Stimulated activated CD8-positive, alpha-beta memory T cell treated with anti-CD3 and anti-CD28 coated beads, Interleukin-15, amount 100 ng/mL, for 1 hour (primary cell): ENCODE measurements at regions not wholly inside any gene's neighbourhood (a gene's known extent, or its start where the extent isn't known, plus 50 kb on each side); places are given as distances from the start of the nearest gene placed in this dataset.

Experiments used
- DNase-seq: peaks from one replicate; pipeline ENCODE4 v3.0.0-alpha.2; 2020; ENCODE audit warnings: low read depth

DNA sequence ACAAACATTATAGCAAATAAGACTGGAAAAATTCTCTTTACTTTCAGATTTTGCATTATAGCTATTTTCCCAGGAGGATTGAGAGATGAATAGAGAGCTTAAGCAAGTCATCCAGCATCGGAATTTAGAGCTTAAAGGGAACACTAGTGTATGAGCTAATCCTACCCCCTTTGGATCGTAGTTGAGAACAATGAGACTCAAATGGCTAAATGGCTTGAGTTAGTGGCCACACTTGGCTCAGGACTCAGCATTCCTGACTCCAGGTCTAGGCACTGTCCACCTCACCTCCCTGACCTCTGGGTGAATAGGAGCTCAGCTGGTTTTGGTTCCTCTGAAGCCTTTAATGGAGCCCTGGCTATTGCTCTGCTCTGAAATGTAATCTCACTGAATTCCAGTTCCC is 97.5 kb upstream of the CXCR4 start:
- DNase-seq: no peak

DNA sequence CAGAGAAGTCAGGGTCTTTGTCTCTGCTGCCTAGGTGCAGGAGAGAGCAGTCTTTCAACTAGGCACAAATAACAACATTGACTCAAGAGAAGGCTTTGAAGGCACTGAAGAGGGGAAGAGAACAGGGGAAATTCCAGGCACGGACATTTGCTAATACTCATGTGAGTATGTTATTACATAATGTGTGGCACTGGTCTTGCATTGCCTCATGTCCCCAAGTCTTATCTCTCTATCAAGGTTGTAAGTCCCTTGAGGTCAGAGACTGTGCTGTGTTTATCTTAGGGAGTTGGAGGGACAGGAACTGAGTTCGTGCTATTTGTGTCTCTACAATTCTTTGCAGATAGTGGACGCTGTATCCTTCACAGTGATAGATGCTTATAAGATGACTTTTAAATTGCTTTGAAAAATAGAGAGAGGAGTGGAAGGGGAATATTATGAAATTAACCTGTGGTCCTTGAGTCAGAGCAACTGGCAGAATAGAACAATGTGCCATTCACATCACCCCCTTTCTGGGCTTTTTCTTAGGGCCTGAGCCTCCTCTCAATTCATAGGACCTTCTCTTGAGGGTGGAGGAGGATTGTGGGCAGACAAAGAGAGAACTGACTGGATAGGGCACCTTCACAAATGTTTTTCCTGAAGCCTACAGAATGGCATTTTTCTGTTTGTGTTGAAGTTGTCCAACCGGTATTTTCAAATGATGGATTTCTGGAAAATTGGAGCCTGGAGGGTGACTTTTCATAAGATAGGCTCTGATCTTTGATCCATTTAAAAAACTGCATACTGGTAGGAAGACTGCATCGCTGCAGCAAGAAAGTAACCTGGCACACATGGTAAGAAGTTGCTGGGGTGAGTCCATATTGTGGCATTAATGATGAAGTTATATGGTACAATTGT is 96.6 kb upstream of the CXCR4 start:
- DNase-seq: no peak

DNA sequence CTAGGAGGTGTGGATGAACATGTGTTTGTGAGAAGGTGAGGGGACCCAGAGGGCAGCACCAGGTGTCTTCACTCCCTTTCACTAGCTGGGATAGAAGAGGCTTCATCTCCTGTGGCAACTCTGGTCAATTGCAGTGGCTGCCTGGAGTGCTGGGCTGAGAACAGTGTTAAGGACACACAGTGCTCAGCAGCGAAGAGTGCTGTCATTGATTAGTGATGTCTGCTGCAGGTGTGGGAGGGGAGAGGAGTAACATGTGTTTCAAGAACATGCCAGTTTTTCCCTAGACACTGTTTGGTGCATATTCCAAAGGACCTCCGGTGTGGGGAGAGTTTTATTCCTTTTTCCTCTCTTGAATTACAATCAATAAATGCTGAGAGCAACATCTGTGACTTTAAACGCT is 95.9 kb upstream of the CXCR4 start:
- DNase-seq: no peak

DNA sequence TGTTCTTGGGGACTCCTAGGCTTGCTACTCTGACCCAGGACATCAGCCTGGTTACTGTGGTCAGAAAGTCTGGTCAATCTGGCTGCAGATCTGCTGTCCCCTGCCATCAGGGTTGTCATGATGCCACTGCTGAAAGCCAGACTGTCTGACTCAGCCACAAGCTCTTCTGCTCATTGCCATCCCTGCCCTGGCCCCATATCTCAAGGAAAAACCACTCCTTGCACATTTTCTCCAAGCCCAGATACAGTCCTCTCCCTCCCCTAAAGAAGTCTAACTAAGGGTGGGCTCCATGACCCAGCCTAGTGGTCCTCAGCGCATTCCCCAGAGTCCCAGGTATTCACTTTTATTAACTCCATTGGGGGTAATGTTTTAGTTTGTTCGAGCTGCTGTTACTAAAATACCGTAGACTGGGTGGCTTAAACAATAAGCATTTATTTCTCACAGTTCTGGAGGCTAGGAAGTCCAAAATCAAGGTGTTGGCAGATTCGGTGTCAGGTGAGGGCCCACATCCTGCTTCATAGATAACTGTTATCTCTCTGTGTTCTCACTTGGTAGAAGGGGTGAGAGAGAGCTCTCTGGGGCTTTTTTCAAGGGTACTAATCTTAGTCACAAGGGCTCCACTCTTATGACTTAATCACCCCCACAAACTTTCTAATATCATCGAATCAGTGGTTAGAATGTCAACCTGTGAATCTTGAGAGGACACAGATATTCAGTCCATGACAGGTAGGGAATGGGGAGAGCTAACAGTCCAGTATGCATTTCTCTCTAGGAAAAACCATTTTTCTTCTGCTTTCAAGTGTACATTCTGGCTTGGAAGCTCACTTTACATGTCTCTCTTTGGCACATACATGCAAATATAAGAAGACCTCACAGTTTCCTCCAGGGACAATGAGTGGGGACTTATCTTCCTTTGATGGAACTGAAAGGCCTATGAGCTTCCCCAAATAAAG is 94.8 kb upstream of the CXCR4 start:
- peak; percentile 8 for DNase-seq

DNA sequence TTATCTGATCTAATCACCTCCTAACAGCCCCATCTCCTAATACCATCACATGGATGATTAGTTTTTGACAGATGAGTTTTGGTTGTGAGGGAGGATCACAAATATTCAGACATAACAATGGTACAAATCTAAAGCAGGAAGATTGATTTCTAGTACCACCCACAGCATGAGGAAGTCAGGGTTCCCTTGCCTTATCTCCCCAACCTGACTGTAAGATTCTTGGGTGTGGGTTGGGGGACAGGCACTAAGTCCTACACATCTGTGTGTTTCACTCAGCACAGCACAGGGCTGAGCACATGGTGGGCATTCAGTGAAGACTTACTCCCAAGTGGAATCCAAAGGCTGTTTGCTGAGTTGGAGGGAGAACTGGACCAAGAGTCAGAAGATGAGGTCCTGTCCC is 93.8 kb upstream of the CXCR4 start:
- DNase-seq: no peak

DNA sequence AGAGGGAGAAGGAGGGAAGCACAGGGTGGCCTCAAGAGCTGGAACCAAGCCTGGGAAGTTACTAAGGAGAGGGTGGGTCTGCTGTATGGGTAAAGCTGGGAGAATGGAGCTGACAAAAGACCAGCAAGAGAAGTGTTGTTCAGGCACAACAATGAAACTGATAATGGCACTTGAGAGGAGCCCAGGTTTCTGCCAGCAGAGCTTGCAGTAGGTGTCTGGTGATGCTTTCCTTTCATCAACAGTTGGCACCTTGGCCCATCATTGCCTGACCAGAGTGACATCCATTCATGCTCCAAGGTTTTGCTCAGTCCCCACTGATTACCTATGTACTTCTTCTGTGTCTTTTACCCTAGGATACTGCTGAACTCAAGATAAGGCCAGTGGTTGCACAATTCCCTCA is 92.9 kb upstream of the CXCR4 start:
- no peak for DNase-seq

DNA sequence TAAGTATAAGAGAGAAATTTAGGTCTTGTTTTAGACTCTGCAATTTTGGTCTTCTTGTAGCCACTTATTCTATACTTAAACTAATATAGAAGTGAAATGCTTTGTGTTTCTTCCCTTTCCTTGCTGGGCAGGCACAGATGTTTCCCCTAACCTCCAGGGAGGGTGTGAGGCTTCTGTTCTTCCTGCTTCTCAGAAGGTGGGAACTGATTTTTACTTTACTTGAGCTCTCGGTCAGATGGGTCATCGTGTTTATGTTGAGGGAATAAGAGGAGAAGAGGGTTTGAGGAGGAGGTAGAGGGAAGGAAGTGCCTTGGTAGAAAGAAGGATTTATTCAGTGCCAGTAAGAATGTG is 92.5 kb upstream of the CXCR4 start:
- DNase-seq: no peak

DNA sequence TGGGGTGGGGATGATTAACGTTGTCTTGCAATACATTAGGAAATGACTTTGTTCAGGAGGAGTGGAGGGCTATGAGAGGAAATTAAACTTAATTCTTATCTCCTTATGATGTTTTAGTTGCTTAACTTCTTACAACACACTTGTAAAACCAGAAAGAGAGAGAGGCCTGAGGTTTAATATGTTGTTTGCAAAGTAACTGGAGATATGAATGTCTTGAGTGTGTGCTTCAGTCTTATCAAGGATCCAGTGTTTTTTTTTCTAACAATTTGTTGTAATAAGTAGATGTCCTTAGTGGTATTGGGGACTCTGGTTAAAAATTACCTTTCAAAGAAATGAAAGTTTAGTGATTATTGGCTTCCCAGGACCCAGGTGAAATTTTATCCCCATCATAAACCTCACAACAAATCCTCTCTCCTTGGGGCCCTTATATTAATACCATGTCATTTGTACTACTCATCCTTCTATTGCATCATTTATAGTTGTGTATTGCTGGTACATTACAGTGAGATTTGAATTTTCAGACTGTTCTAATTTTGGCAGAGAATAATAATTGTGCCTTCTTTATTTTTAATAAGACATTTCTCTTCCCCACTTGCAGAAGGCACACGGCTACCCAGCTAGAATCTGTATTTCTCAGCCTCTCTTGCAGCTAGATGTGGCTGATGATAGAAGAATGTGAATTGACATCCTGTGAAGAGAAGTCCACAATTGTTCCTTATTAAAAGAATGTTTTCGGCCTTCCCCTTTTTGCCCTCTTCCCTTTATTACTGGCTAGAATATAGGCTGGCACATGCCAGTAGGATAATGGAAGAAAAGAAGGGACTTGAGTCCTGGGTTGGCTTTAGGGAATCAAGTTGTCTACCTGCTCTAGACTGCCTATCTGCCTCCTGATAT is 91.9 kb upstream of the CXCR4 start:
- no peak for DNase-seq

DNA sequence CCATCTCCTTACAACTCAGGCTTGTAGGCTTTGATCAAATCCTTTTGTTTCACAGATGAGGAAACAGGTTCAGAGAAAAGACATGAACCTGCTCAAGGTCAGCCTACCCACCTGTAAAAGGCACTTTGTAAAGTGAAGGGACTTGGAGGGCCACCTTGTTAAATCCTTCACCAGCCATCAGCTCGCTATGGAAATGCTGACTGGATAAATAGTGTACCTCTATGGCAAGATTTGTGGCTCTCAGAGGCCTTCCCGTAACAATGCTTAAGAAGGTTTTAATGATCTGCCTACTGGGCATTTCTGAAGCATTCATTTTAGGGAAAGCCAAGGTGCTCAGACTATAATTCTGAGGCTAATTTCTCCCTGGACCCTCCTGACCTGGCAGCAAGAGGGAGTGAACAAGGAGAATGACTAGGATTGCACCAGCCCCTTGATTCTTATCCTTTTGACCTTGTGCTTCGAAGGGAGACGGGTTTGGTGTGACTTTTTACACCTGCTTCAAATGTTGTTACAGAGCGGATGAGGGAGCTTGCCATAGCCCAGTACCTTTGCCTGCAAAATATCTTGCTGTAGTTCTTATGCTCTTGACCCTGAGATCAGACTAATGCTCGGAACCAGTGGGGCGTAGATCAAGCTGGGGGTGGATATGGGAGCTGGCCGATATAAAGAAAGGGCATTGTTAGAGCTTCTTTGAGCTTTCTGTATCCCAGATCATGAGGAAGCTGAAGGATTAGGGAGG is 90.9 kb upstream of the CXCR4 start:
- no peak for DNase-seq

DNA sequence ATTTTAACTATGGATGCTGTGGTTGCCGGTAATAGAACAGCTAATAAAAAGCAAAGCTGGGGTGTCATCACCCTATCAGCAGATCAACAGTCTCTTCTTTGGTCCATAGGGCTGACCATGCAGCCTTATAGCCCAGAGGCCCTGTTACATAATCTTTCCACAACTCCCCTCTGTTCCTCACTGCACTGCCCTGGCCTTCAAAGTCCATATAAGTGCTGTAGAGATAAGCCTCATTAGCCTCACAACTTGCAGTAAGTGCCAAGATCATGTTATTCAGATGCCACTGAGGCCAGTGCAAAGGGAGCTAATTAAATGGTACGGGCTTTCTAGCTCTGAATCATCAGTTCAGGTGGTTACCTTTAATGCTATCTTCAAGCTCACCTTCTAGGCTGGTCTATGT is 89.7 kb upstream of the CXCR4 start:
- no peak for DNase-seq

DNA sequence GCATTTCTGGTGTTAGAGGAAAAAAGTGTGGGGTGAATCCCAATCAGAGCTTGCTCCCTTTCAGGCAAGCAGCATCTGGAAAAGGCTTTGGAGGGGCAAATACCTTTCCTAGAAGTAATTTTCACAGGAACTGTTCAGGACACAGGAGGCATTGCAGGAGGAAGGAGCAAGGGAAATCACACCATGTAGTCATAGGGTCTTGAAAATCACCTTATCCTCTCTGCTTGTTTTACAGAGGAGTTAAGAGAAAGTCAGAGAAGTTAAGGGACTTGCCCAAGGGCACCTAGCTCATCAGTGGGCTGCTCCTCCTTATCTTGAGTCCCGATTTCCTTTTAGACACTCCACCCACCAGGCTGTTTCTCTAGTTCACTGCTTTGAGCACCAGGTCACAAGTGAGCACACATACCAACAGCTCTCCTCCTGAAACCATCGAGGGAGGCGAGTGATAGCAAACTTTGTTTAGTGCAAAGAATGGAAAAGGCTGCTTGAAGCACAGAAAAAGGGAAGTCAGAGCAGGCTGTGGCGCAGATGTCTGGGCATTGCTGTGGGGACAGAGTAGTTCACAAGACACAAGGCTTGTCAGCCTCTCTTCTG is 89.2 kb upstream of the CXCR4 start:
- no peak for DNase-seq

DNA sequence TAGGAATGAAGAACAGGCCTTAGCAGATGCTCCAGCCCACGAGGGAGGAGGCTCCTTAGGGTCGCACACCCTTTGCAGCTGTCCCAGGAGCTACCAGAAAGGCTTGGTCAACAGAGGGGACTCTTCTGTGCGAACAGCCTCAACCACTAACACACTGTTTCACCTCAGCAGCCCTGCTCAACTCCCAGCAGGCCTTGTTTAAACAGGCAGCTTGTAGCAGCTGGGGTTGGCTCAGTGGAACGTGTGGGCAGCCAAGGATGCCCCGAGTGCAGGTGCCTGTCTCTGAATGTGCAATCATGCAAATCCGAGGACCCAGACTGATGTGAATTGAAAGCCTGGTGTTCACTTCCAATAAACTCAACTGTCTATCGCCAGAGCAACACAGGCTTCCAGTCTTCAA is 88.7 kb upstream of the CXCR4 start:
- DNase-seq: no peak

DNA sequence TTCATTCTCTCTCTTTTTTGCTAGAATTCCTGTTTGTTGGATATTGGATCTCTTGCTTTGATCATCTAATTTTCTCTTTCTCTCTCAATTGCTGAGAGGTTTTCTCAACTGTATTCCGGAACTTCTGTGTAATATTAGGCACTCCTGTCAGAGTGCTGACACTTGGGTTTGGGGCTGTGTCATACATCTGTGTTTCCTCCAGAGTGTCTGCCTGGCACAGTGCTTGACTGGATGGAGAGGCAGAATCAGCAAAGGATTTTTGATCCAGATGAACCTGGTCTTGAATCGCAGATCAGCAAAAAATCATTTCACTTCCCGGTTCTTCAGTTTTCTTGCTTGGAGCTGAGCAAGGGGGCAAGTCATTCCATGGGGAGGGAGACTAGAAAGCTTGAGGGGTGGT is 87.7 kb upstream of the CXCR4 start:
- DNase-seq: no peak

DNA sequence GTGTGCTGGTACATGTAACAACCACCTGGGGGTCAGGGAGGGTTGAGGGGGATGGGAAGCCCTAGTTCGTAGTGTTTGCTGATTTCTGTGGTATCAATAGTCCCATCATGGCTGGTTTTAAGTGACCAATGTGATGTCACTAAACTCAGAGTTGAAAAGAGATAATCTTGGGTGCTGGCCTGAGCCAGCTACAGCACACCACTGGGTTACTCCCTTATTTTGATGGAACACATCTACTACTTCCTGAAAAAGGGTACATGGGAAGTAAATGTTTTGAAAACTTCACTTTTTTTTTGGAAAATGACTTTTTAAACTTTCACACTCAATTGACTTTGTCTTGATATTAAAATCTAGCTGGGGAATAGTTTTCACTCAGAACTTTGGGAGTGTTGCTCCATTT is 87.0 kb upstream of the CXCR4 start:
- DNase-seq: no peak

DNA sequence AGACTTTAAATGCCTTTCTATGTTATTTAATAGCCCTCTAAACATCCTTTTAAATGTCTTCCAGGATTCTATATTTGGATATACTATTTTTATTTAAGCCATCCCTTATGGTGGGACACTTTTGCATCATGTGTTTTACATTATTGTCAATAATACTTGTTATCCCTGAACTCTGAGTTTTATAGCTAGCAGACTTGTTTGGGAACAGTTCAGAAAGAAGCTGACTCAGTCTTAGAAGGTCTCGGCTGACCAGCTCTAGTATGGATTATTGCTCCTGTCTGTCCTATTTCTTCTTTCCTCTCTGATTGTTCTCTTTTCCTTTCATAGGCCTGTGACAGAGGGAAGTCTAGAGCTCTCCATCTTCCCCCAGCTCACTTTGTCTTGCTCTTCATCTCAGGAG is 77.3 kb upstream of the CXCR4 start:
- DNase-seq: no peak

DNA sequence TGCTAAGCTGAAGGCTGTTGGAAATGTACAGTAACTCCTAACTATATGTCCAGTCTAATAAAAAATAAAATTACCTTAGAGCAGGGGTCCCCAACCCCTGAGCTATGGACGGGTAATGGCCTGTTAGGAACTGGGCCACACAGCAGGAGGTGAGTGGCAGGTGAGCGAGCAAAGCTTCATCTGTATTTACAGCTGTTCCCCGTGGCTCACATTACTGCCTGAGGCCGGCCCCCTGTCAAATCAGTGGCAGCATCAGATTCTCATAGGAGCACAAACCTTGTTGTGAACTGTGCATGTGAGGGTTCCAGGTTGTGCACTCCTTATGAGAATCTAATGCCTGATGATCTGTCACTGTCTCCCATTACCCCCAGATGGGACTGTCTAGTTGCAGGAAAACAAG is 73.1 kb upstream of the CXCR4 start:
- DNase-seq: no peak

DNA sequence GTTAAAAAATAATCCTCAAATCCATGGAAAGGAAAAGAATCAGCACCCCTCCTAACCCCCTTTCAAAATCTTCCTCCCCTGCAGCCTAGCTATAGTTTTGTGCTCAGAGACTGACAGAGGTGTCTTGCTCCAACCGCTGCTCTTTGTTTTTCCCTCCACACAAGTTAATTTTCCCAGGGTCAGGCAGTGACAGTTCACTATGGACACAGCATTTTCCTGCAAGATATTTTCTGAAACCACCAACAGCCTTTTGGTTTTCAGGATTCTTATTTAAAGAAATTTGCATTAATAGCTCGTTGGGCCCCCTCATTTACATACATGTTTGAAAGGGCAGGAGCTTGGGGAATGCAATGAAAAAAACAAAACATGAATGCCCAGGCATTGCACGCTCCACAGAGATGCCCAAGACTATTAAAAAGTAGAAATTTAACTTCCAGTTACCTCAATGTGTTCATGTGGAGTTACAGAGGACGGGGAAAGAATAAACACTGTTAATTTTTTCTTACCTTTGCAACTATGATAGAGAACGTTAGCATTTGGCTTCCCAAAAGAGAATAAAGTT is 71.4 kb upstream of the CXCR4 start:
- DNase-seq: no peak

DNA sequence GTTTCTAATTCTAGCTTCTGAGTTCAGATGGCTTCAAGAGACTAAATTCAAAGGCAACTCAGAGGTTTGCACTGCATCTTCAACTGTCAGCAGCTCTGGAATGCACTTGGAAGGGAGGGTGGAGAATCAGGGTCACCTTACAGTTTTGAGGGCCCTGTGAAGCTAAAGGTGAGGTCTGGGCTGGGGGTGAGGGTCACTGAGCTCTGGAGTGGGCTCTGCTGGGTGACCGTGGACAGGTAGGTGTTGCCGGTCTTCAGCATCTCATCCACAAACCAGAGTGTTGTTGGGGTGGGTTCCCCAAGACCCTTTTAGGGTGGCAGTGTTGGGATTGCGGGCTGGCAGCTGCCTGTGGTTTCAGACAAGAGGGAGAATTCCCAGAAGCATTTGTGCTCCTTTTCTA is 70.1 kb upstream of the CXCR4 start:
- no peak for DNase-seq

DNA sequence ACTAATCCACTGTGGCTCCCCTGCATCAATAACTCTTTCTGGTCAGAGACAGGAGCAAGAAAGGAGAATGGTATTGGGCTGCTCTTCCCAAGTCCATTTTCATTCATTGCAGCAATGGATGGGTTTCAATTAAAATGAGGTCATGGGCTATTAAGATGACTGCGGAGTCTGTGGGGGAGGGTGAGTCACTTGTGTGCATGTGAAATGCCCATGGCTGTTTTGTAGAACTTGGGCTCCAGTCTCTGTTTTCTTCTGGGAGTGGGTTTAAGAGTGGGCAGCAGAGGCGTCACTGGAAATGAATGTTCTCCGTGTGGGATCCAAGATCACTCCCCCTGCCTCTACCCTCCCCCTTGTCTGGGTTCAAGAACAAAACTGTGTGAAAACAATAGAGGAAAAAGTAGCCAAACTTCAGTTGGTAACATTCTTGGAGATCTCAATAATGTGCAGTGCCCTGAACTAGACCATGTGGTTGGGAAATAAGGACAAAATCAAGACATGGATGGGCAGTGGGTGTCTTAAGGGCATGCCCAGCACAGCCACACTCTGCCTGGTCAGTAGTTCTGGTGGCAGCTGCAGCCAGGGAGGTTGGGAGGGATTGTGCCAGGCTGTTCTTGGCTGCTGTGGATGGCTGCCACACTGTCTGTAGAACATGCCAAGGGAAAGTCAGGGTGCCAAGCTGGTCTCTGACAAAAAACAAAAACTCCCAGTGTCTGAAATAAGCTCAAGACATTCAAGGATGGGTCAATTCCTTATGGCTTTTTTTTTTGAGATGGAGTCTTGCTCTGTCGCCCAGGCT is 68.2 kb upstream of the CXCR4 start:
- DNase-seq: no peak

DNA sequence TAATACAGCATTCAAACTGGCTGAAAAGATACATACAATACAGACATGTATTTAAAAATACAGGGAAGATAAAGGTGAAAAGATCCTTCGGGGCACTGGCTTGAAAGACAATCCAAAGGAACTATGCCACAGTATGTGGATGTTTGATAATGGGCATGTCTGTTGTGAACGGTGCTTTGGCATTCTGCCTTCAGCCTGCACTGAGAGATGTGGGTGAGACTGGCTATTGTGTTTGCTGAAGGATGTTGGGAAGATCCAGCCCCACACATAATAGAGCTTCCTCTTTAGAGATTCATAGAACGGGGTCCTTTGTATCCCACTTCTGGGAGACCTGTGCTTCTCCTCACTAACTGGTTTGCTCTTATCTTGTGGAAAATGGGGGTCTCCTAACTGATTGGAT is 65.1 kb upstream of the CXCR4 start:
- DNase-seq: no peak
